ENCODE measurements at regions not wholly inside any gene's neighbourhood (a gene's known extent, or its start where the extent isn't known, plus 50 kb on each side); places are given as distances from the start of the nearest gene placed in this dataset.

GRCh38 chr9:107945493-107945892 is 455.9 kb upstream of the KLF4 start:
- Histone ChIP-seq H3K27me3 (no peaks in the 10 kb centered on the region), H3K4me1 (ENCODE audit: insufficient read depth) (no peaks in the 10 kb centered on the region), H3K36me3 (no peaks in the 10 kb centered on the region), H3K27ac (no peak overlapping the region), H3K9me3 (no peaks in the 10 kb centered on the region), H3K4me3 (no peak overlapping the region)
- TF ChIP-seq POLR2A (IDR thresholded peaks at IDR 0.05): no peak
- TF ChIP-seq, protein P1, sequence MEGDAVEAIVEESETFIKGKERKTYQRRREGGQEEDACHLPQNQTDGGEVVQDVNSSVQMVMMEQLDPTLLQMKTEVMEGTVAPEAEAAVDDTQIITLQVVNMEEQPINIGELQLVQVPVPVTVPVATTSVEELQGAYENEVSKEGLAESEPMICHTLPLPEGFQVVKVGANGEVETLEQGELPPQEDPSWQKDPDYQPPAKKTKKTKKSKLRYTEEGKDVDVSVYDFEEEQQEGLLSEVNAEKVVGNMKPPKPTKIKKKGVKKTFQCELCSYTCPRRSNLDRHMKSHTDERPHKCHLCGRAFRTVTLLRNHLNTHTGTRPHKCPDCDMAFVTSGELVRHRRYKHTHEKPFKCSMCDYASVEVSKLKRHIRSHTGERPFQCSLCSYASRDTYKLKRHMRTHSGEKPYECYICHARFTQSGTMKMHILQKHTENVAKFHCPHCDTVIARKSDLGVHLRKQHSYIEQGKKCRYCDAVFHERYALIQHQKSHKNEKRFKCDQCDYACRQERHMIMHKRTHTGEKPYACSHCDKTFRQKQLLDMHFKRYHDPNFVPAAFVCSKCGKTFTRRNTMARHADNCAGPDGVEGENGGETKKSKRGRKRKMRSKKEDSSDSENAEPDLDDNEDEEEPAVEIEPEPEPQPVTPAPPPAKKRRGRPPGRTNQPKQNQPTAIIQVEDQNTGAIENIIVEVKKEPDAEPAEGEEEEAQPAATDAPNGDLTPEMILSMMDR (IDR thresholded peaks at IDR 0.05): no peak
- no peak for TF ChIP-seq EP300 (IDR thresholded peaks at IDR 0.05)
- DNase-seq: no peak
- 47 to 97% (median 97%) methylated on average over 2 of the region's 2 CpGs for WGBS, 3 donors
- intact Hi-C loops (cut with DNase I): no loop called here

- Histone ChIP-seq H3K9me3 (no peaks in the 10 kb centered on the region), H3K36me3 (no peaks in the 10 kb centered on the region), H3K27ac (no peak overlapping the region), H3K4me1 (ENCODE audit: insufficient read depth) (no peaks in the 10 kb centered on the region), H3K4me3 (no peak overlapping the region), H3K27me3 (no peaks in the 10 kb centered on the region)
- WGBS, 3 donors: 88 to 93% (median 89%) methylated on average over 10 of the region's 10 CpGs
- TF ChIP-seq, protein P1 (IDR thresholded peaks at IDR 0.05): no peak
- TF ChIP-seq EP300 (IDR thresholded peaks at IDR 0.05): no peak
- no peak for TF ChIP-seq POLR2A (IDR thresholded peaks at IDR 0.05)
- intact Hi-C loops (cut with DNase I): no loop called here
- DNase-seq: no peak
Observed at GRCh38 chr9:107944387-107944786, 454.8 kb upstream of the KLF4 start.

DNA sequence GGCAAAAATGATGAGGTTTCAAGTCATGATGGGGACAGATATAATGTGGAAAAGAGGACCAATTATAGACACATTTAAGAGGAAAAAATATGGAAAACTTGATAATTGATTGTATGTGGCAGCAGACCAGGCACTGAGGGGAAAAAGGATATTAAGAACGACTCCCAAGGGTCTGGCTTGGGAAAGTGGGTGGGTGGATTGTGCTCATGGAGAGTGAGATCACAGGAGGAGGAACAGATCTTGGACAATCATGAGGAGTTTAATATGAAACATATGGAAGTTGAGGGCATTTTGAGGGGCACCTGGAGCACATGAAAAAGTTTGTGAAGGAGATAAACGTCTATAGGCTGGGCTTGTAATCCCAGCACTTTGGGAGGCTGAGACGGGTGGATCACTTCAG is 454.3 kb upstream of the KLF4 start:
- Histone ChIP-seq H3K4me1 (ENCODE audit: insufficient read depth) (no peaks in the 10 kb centered on the region), H3K27ac (no peak overlapping the region), H3K9me3 (no peaks in the 10 kb centered on the region), H3K36me3 (no peaks in the 10 kb centered on the region), H3K27me3 (no peaks in the 10 kb centered on the region), H3K4me3 (no peak overlapping the region)
- TF ChIP-seq, protein P1 (IDR thresholded peaks at IDR 0.05): no peak
- no peak for TF ChIP-seq EP300 (IDR thresholded peaks at IDR 0.05)
- intact Hi-C loops (cut with DNase I): no loop called here
- 71 to 86% (median 74%) methylated on average over 3 of the region's 3 CpGs for WGBS, 3 donors
- no peak for DNase-seq

- H3K4me3 ChIP-seq: no peak overlapping the region
- H3K36me3 ChIP-seq: no peaks in the 10 kb centered on the region
- DNase-seq: no peak
- intact Hi-C loops (cut with DNase I): no loop called here
- no peaks in the 10 kb centered on the region for H3K9me3 ChIP-seq
- H3K27ac ChIP-seq: no peak overlapping the region
- no peak for TF ChIP-seq POLR2A (IDR thresholded peaks at IDR 0.05)
- TF ChIP-seq, protein P1 (IDR thresholded peaks at IDR 0.05): no peak
- TF ChIP-seq EP300 (IDR thresholded peaks at IDR 0.05): no peak
- no peaks in the 10 kb centered on the region for H3K27me3 ChIP-seq
- WGBS, 3 donors: 89 to 93% (median 92%) methylated on average over 2 of the region's 2 CpGs
- H3K4me1 ChIP-seq (ENCODE audit: insufficient read depth): no peaks in the 10 kb centered on the region
Observed at GRCh38 chr9:107942856-107943255, 453.3 kb upstream of the KLF4 start.

GRCh38 chr9:107942291-107942690 is 452.7 kb upstream of the KLF4 start:
- no peaks in the 10 kb centered on the region for H3K4me1 ChIP-seq (ENCODE audit: insufficient read depth)
- H3K4me3 ChIP-seq: no peak overlapping the region
- TF ChIP-seq, protein P1 (IDR thresholded peaks at IDR 0.05): no peak
- no peak for TF ChIP-seq POLR2A (IDR thresholded peaks at IDR 0.05)
- TF ChIP-seq EP300 (IDR thresholded peaks at IDR 0.05): no peak
- no peak for DNase-seq
- no peak overlapping the region for H3K27ac ChIP-seq
- H3K36me3 ChIP-seq: no peaks in the 10 kb centered on the region
- WGBS, 3 donors: 85 to 86% (median 85%) methylated on average over 1 of the region's 1 CpG
- intact Hi-C loops (cut with DNase I): no loop called here
- no peaks in the 10 kb centered on the region for H3K27me3 ChIP-seq
- H3K9me3 ChIP-seq: no peaks in the 10 kb centered on the region
